ENCODE measurements at regions not wholly inside any gene's neighbourhood (a gene's known extent, or its start where the extent isn't known, plus 50 kb on each side); places are given as distances from the start of the nearest gene placed in this dataset.

DNA sequence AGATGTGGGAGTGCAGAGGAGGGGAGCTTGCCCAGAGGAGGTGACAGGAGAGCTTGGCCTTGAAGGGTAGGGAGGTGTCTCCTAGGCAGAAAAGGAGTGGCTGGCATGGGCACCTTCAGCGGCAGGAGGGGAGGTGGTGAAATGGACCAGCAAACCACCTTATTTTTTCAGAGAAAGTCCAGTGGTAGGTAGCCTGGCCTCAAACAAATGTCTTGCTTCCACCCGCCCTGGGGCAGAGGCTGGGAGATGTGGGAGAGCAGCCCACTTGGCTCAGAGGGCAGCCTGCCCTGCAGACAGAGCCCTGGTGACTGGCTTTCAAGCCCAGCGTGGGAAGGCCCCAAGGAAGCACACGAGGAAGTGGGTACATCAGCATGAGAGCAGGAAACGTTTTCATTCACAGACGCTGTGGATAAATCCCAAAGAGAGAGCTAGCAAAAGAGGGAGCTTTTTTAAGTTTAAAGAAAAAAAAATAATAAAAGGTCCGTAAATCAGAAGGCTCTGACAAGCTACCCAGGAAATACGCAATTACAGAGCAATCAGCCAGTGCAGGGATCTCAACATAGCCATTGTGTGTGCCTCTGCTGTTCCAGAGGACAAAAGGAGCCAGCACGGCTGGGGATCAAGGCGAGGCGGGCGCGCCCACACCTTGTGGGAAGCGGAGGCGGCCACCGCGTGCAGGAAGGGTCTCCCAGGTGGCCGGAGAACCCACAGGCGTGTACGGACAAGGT, 238.7 kb upstream of the PLET1 start:
- DNase-seq (ENCODE audit: extremely low spot score, unreplicated experiment): no peak
- Mint-ChIP-seq H3K27ac (ENCODE audit: unreplicated experiment) (no peak overlapping the region), H3K27me3 (ENCODE audit: unreplicated experiment) (peaks cover 24% of the 10 kb centered on the region), H3K4me1 (ENCODE audit: unreplicated experiment) (no peaks in the 10 kb centered on the region), H3K36me3 (ENCODE audit: unreplicated experiment) (no peaks in the 10 kb centered on the region), H3K9me3 (ENCODE audit: unreplicated experiment) (no peaks in the 10 kb centered on the region), H3K4me3 (ENCODE audit: unreplicated experiment) (no peak overlapping the region)
- TF ChIP-seq CTCF (IDR thresholded peaks at IDR 0.05): no peak

GRCh38 chr11:112499881-112500204, 239.2 kb upstream of the PLET1 start:
- Mint-ChIP-seq H3K4me1 (ENCODE audit: unreplicated experiment) (no peaks in the 10 kb centered on the region), H3K36me3 (ENCODE audit: unreplicated experiment) (no peaks in the 10 kb centered on the region), H3K27me3 (ENCODE audit: unreplicated experiment) (peaks cover 24% of the 10 kb centered on the region), H3K4me3 (ENCODE audit: unreplicated experiment) (no peak overlapping the region), H3K27ac (ENCODE audit: unreplicated experiment) (no peak overlapping the region), H3K9me3 (ENCODE audit: unreplicated experiment) (no peaks in the 10 kb centered on the region)
- TF ChIP-seq CTCF (IDR thresholded peaks at IDR 0.05): no peak
- DNase-seq (ENCODE audit: extremely low spot score, unreplicated experiment): no peak

GRCh38 chr11:112503410-112503809, 242.8 kb upstream of the PLET1 start:
- H3K27ac Mint-ChIP-seq (ENCODE audit: unreplicated experiment): no peak overlapping the region
- H3K4me1 Mint-ChIP-seq (ENCODE audit: unreplicated experiment): no peaks in the 10 kb centered on the region
- H3K4me3 Mint-ChIP-seq (ENCODE audit: unreplicated experiment): no peak overlapping the region

DNA sequence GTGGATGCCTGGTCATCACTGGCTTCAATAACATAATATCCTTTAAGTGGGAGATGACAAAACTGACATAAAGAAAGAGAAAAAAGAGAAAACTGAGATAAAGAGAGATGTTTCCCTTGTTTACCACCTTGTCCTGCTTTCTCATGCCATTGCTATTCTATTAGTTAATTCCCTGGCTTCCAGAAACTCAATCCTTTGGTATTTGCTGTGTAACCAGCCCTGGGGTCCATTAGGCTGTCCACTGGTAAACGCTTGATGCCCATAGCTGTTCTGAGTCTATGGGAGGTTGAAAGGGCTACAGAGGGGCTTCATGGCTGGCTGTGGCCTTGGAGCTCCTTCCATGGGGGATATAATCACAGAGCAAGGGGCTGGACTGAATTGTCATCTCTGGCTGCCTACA, 243.4 kb upstream of the PLET1 start:
- no peak for DNase-seq (ENCODE audit: extremely low spot score, unreplicated experiment)
- H3K27me3 Mint-ChIP-seq (ENCODE audit: unreplicated experiment): peaks cover 49% of the 10 kb centered on the region
- H3K4me3 Mint-ChIP-seq (ENCODE audit: unreplicated experiment): no peak overlapping the region
- no peaks in the 10 kb centered on the region for H3K9me3 Mint-ChIP-seq (ENCODE audit: unreplicated experiment)
- no peak for TF ChIP-seq CTCF (IDR thresholded peaks at IDR 0.05)
- H3K4me1 Mint-ChIP-seq (ENCODE audit: unreplicated experiment): no peaks in the 10 kb centered on the region
- H3K36me3 Mint-ChIP-seq (ENCODE audit: unreplicated experiment): no peaks in the 10 kb centered on the region
- H3K27ac Mint-ChIP-seq (ENCODE audit: unreplicated experiment): no peak overlapping the region

More at GRCh38 chr11:112503410-112503809, 242.8 kb upstream of the PLET1 start:
- no peak for DNase-seq (ENCODE audit: extremely low spot score, unreplicated experiment)
- TF ChIP-seq CTCF (IDR thresholded peaks at IDR 0.05): no peak
- Mint-ChIP-seq H3K9me3 (ENCODE audit: unreplicated experiment) (no peaks in the 10 kb centered on the region), H3K27me3 (ENCODE audit: unreplicated experiment) (peaks cover 44% of the 10 kb centered on the region), H3K36me3 (ENCODE audit: unreplicated experiment) (no peaks in the 10 kb centered on the region)

- Mint-ChIP-seq H3K9me3 (ENCODE audit: unreplicated experiment) (no peaks in the 10 kb centered on the region), H3K27ac (ENCODE audit: unreplicated experiment) (no peak overlapping the region), H3K4me1 (ENCODE audit: unreplicated experiment) (no peaks in the 10 kb centered on the region), H3K36me3 (ENCODE audit: unreplicated experiment) (no peaks in the 10 kb centered on the region), H3K4me3 (ENCODE audit: unreplicated experiment) (no peak overlapping the region), H3K27me3 (ENCODE audit: unreplicated experiment) (peaks cover 59% of the 10 kb centered on the region)
- no peak for DNase-seq (ENCODE audit: extremely low spot score, unreplicated experiment)
- TF ChIP-seq CTCF (IDR thresholded peaks at IDR 0.05): no peak
Measured at GRCh38 chr11:112506852-112507251, 246.2 kb upstream of the PLET1 start.
